ENCODE measurements at regions not wholly inside any gene's neighbourhood (a gene's known extent, or its start where the extent isn't known, plus 50 kb on each side); places are given as distances from the start of the nearest gene placed in this dataset.

- Histone ChIP-seq H3K36me3 (ENCODE audit: control insufficient read depth in 2 of 2, extremely low read depth in 1 of 2, insufficient read depth in 2 of 2, low read length in 2 of 2) (no peaks in the 10 kb centered on the region), H3K4me2 (ENCODE audit: control insufficient read depth, extremely low read depth, insufficient read depth, low read depth, low read length) (no peak overlapping the region), H4K20me1 (ENCODE audit: control insufficient read depth, extremely low read depth, insufficient read depth, low read length) (no peaks in the 10 kb centered on the region), H3K79me2 (ENCODE audit: control insufficient read depth, insufficient read depth, low read length) (no peaks in the 10 kb centered on the region), H3K27ac (ENCODE audit: control insufficient read depth, insufficient read depth, low read length) (no peak overlapping the region), H3K9me1 (ENCODE audit: control insufficient read depth, extremely low read depth, insufficient read depth, low read length) (no peaks in the 10 kb centered on the region), H3K4me1 (ENCODE audit: control insufficient read depth, extremely low read depth, insufficient read depth, low read length) (no peaks in the 10 kb centered on the region), H3K4me3 (ENCODE audit: control insufficient read depth in 2 of 3, extremely low read depth in 1 of 3, insufficient read depth in 2 of 3, low read depth in 1 of 3, low read length in 3 of 3) (no peak overlapping the region), H2AFZ (ENCODE audit: control insufficient read depth, low read length) (no peak overlapping the region), H3K9ac (ENCODE audit: control insufficient read depth, extremely low read depth, insufficient read depth, low read length) (no peak overlapping the region), H3K9me3 (ENCODE audit: control insufficient read depth, low read depth, low read length) (no peaks in the 10 kb centered on the region), H3K27me3 (ENCODE audit: control insufficient read depth, extremely low read depth, insufficient read depth, low read length) (no peaks in the 10 kb centered on the region)
- TF ChIP-seq CTCF (optimal IDR thresholded peaks at IDR 0.05 in 1 of 3, IDR thresholded peaks at IDR 0.05 in 1 of 3, conservative IDR thresholded peaks at IDR 0.05 in 1 of 3; ENCODE audit: extremely low read depth in 1 of 3, insufficient read depth in 2 of 3, low read length in 3 of 3) (no peak), EZH2 (IDR thresholded peaks at IDR 0.05; ENCODE audit: low read length) (no peak)
- dilution Hi-C loops (cut with MboI; ENCODE audit: extremely low pct_ligation_motif_present, low sequenced_read_pairs): no loop called here
- no peak for DNase-seq (ENCODE audit: low read depth, low spot score)
- FAIRE-seq: no peak
Measured at GRCh38 chr6:93829009-93829408, 409.6 kb upstream of the EPHA7 start.

- TF ChIP-seq EZH2 (IDR thresholded peaks at IDR 0.05; ENCODE audit: low read length) (no peak), CTCF (optimal IDR thresholded peaks at IDR 0.05 in 1 of 3, IDR thresholded peaks at IDR 0.05 in 1 of 3, conservative IDR thresholded peaks at IDR 0.05 in 1 of 3; ENCODE audit: extremely low read depth in 1 of 3, insufficient read depth in 2 of 3, low read length in 3 of 3) (no peak)
- Histone ChIP-seq H3K27me3 (ENCODE audit: control insufficient read depth, extremely low read depth, insufficient read depth, low read length) (no peaks in the 10 kb centered on the region), H4K20me1 (ENCODE audit: control insufficient read depth, extremely low read depth, insufficient read depth, low read length) (no peaks in the 10 kb centered on the region), H3K27ac (ENCODE audit: control insufficient read depth, insufficient read depth, low read length) (no peak overlapping the region), H3K79me2 (ENCODE audit: control insufficient read depth, insufficient read depth, low read length) (no peaks in the 10 kb centered on the region), H3K4me3 (ENCODE audit: control insufficient read depth in 2 of 3, extremely low read depth in 1 of 3, insufficient read depth in 2 of 3, low read depth in 1 of 3, low read length in 3 of 3) (no peak overlapping the region), H3K9me3 (ENCODE audit: control insufficient read depth, low read depth, low read length) (no peaks in the 10 kb centered on the region), H3K9ac (ENCODE audit: control insufficient read depth, extremely low read depth, insufficient read depth, low read length) (no peak overlapping the region), H2AFZ (ENCODE audit: control insufficient read depth, low read length) (no peak overlapping the region), H3K36me3 (ENCODE audit: control insufficient read depth in 2 of 2, extremely low read depth in 1 of 2, insufficient read depth in 2 of 2, low read length in 2 of 2) (no peaks in the 10 kb centered on the region), H3K4me2 (ENCODE audit: control insufficient read depth, extremely low read depth, insufficient read depth, low read depth, low read length) (no peak overlapping the region), H3K9me1 (ENCODE audit: control insufficient read depth, extremely low read depth, insufficient read depth, low read length) (no peaks in the 10 kb centered on the region), H3K4me1 (ENCODE audit: control insufficient read depth, extremely low read depth, insufficient read depth, low read length) (no peaks in the 10 kb centered on the region)
- no peak for DNase-seq (ENCODE audit: low read depth, low spot score)
- dilution Hi-C loops (cut with MboI; ENCODE audit: extremely low pct_ligation_motif_present, low sequenced_read_pairs): no loop called here
- no peak for FAIRE-seq
Measured at GRCh38 chr6:93828553-93828952, 409.2 kb upstream of the EPHA7 start.
